ENCODE measurements at regions not wholly inside any gene's neighbourhood (a gene's known extent, or its start where the extent isn't known, plus 50 kb on each side); places are given as distances from the start of the nearest gene placed in this dataset.

DNA sequence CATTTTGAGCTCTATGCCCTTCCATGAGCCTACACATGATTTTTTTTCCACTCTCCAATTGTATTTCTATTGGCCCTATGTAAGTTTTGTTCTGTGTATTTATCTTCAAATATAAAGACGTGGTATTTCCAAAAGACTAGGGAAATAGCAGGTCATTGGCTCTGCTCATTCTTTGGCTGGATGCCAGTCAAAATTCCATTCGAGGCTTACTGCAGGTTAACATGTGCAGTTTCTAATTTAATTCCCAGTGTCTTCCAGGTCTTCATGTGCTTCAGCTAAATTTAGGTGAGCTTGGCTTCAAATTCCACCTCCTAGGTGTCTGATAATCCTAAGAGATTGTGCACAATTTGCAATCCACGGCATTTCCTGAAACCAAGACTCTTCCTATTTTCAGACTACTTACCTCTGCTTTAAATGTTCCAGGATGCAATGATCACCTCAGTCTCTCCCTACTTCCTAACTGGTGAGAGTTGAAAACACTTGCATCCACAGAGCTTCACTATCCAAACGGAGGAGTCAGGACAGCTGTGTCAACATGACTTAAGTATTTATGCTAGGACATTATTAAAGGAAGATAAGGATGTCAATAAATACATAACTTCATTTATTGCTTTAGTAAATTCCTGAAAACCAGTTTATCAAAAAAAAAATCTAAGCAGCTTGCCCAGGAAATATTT is 236.1 kb downstream of the COL12A1 start:
- TF ChIP-seq, protein P1, sequence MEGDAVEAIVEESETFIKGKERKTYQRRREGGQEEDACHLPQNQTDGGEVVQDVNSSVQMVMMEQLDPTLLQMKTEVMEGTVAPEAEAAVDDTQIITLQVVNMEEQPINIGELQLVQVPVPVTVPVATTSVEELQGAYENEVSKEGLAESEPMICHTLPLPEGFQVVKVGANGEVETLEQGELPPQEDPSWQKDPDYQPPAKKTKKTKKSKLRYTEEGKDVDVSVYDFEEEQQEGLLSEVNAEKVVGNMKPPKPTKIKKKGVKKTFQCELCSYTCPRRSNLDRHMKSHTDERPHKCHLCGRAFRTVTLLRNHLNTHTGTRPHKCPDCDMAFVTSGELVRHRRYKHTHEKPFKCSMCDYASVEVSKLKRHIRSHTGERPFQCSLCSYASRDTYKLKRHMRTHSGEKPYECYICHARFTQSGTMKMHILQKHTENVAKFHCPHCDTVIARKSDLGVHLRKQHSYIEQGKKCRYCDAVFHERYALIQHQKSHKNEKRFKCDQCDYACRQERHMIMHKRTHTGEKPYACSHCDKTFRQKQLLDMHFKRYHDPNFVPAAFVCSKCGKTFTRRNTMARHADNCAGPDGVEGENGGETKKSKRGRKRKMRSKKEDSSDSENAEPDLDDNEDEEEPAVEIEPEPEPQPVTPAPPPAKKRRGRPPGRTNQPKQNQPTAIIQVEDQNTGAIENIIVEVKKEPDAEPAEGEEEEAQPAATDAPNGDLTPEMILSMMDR (IDR thresholded peaks at IDR 0.05), result no peak
- Histone ChIP-seq H3K9me3 (no peaks in the 10 kb centered on the region), H3K27me3 (no peaks in the 10 kb centered on the region), H3K36me3 (no peaks in the 10 kb centered on the region), H3K27ac (no peak overlapping the region), H3K4me3 (ENCODE audit: low read depth in 1 of 2, low read length in 1 of 2) (no peak overlapping the region), H3K4me1 (ENCODE audit: control insufficient read depth in 1 of 2, insufficient read depth in 1 of 2, low read depth in 1 of 2, low read length in 1 of 2) (no peaks in the 10 kb centered on the region)

DNA sequence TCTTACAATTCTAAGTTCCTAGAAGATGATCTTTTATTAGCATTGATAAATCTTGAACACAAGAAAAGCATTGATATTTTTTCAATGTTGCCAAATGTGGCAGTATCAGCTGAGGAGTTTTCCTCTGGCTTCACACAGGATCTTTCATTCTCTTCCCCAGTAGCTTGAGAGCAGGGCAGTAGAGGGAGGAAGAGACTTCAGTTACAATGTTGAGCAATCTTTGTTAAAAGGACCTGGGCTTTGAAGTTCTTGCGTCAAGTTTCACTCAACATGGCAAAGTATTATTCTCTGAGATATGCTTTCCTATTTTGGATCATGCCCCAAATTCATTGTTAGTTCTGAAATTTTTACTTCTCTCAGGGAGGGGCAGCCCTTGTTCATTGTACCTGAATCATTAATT is 238.0 kb downstream of the COL12A1 start:
- no peak overlapping the region for H3K27ac ChIP-seq
- no peaks in the 10 kb centered on the region for H3K4me1 ChIP-seq (ENCODE audit: control insufficient read depth in 1 of 2, insufficient read depth in 1 of 2, low read depth in 1 of 2, low read length in 1 of 2)
- no peaks in the 10 kb centered on the region for H3K36me3 ChIP-seq
- no peak overlapping the region for H3K4me3 ChIP-seq (ENCODE audit: low read depth in 1 of 2, low read length in 1 of 2)
- no peaks in the 10 kb centered on the region for H3K27me3 ChIP-seq
- H3K9me3 ChIP-seq, result no peaks in the 10 kb centered on the region
- TF ChIP-seq, protein P1 (IDR thresholded peaks at IDR 0.05), result no peak

DNA sequence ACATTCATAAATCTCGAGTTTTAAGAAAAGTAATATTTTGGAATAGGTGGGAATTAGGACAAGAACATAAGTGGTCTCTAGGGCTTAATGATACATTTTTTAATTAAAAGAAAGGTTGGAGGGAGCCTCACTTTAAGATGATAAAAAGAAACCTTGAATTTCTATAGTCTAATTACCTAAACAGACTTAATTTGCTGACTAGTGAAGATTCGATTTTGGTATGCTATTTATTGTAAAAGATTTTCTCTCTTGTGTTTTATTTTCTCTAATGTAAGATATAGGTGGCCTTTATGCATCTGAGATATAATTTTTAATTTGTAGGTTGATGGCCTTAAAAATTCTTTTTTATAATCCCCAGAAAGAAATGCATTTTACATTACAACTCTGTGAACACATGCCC is 239.1 kb downstream of the COL12A1 start:
- Histone ChIP-seq H3K36me3 (no peaks in the 10 kb centered on the region), H3K27me3 (no peaks in the 10 kb centered on the region), H3K27ac (no peak overlapping the region), H3K9me3 (no peaks in the 10 kb centered on the region), H3K4me3 (ENCODE audit: low read depth in 1 of 2, low read length in 1 of 2) (no peak overlapping the region), H3K4me1 (ENCODE audit: control insufficient read depth in 1 of 2, insufficient read depth in 1 of 2, low read depth in 1 of 2, low read length in 1 of 2) (no peaks in the 10 kb centered on the region)
- TF ChIP-seq, protein P1 (IDR thresholded peaks at IDR 0.05), result no peak

DNA sequence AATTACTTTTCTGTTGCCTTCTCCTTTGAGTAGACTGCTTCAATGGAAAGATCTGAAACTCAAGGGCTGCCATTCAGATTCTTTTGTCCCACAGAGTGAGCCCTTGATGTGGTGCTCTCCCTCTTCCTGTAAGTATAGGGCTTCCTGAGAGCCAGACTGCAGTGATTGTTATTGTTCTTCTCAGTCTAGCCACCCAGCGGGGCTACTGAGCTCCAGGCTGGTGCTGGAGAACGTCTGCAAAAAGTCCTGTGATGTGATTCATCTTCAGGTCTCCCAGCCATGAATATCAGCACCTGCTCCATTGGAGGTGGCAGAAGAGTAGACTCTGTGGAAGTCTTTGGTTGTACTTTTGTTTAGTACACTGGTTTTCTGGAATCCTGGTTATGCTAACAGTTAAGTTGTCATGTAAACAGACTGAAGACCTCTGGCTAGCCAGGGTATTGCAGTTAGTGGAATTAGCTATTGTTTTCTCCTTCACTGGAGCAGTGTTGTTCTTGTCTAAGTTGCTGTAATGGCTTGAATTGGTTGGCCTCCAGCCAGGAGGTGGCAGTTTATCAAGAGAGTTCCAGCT is 240.9 kb downstream of the COL12A1 start:
- H3K27ac ChIP-seq, result no peak overlapping the region
- TF ChIP-seq, protein P1 (IDR thresholded peaks at IDR 0.05), result no peak
- no peaks in the 10 kb centered on the region for H3K36me3 ChIP-seq
- no peaks in the 10 kb centered on the region for H3K27me3 ChIP-seq
- H3K4me3 ChIP-seq (ENCODE audit: low read depth in 1 of 2, low read length in 1 of 2), result no peak overlapping the region
- no peaks in the 10 kb centered on the region for H3K4me1 ChIP-seq (ENCODE audit: control insufficient read depth in 1 of 2, insufficient read depth in 1 of 2, low read depth in 1 of 2, low read length in 1 of 2)
- H3K9me3 ChIP-seq, result no peaks in the 10 kb centered on the region

DNA sequence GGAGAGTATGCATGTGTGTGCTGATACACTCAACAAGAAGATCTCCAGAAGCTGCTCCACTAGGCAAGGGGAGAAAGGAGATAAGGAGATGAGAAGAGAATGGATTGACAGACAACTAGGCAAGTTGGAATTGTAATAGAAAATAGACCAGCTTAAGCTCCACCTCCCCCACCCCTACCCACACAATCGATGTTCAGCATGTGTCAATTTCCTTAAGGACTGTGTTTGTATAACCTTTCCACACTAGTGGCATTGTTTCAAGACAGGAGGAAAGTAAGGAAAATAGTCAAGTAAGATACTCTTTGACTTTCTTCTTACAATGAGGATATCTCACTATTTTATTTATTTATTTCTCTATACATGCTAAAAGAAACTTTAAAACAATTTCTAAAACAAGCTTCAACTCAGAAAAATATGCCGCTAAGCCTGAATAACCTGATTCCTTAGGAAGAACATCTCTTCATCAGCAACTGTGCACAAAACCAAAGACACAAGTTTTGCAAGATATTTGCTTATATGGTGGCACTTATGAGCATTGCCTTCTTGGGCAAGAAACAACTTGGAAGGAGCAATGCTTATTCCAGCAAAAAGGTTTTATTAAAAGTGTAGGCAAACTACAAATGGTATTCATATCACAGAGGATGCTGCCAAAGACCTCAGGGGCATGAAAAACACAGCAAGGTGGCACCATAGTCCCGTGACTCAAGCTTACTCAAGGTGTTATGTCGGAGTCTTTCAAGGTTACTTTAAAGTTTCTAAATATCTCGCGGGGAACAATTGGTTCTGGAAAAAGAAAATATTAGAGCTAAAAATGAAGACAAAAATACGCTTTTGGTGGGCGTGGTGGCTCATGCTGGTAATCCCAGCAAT is 249.1 kb downstream of the COL12A1 start:
- no peaks in the 10 kb centered on the region for H3K4me1 ChIP-seq (ENCODE audit: control insufficient read depth in 1 of 2, insufficient read depth in 1 of 2, low read depth in 1 of 2, low read length in 1 of 2)
- H3K36me3 ChIP-seq, result no peaks in the 10 kb centered on the region
- H3K27me3 ChIP-seq, result no peaks in the 10 kb centered on the region
- no peak overlapping the region for H3K4me3 ChIP-seq (ENCODE audit: low read depth in 1 of 2, low read length in 1 of 2)
- H3K9me3 ChIP-seq, result no peaks in the 10 kb centered on the region
- TF ChIP-seq, protein P1 (IDR thresholded peaks at IDR 0.05), result no peak
- no peak overlapping the region for H3K27ac ChIP-seq
